Inflammatory macrophage treated with lipopolysaccharide for 1 hour (primary cell): ENCODE measurements at regions not wholly inside any gene's neighbourhood (a gene's known extent, or its start where the extent isn't known, plus 50 kb on each side); places are given as distances from the start of the nearest gene placed in this dataset.
A peak's percentile ranks its signal among the peaks of the same experiment; 100 is the strongest.
"Not testable (repeated sequence)": the region's sequence is repeated elsewhere in the genome, so short reads cannot be mapped to it uniquely, and the experiment has no call there.

Experiments
- DNase-seq, 2 donors: peaks; one replicate each; pipeline ENCODE4 v3.0.0-alpha.2; 2020 to 2022

DNA sequence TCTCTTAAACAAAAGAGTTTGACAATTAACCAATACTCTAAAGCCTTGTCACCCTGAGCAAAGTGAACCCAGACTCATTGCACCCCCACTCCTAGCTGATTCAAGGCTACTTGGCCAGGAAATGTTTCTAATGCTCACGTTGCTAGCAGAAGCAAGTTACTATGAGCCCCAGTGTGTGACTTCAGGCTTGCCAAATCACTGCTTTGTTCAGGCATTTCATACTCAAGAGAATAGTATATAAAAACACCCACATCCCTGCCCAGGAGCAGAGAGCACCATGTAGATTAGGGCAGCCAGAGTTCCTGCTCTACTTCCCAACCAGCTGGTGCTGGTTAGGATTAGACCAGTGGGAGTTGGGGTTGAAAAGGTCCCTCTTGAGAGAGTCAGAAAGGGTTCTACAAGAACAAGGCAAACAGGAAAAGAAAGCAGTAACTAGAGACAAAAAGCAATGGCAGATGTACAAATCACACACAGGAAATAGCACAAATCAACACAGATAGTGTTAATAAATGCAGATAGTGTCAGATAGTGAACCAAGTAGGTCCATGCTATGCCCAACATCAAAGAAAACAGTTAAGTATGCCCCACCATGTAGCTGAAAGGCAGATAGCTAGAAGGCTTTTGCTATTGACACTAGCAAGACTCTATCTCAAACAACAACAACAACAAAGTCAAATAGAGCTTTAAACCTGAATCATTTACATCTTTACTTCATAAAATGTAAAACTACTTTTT, 314.3 kb downstream of the GOLGA6L6 start:
- not testable (repeated sequence) for DNase-seq

GRCh38 chr15:20226531-20226930, 315.1 kb downstream of the GOLGA6L6 start:
- DNase-seq: not testable (repeated sequence)

DNA sequence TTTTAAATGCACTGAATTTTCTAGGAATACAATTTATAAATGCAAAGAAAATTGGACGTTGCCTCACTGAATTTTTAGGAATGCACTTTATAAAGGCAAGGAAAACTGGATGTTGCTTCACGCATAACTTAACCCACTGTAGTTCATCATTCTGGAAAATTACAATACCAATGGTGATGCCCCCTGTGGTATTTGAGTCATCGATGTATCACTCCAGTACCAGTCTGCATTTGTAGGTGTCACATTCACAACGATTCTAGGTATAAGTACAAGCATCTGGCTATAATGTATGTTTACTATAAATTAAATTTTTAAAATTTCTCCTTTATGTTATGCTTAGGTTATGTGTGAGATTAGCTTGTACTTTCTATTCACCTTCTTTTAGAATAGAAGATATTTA, 320.5 kb downstream of the GOLGA6L6 start:
- DNase-seq: not testable (repeated sequence)

GRCh38 chr15:20219171-20219570, 322.4 kb downstream of the GOLGA6L6 start:
- DNase-seq: not testable (repeated sequence)

DNA sequence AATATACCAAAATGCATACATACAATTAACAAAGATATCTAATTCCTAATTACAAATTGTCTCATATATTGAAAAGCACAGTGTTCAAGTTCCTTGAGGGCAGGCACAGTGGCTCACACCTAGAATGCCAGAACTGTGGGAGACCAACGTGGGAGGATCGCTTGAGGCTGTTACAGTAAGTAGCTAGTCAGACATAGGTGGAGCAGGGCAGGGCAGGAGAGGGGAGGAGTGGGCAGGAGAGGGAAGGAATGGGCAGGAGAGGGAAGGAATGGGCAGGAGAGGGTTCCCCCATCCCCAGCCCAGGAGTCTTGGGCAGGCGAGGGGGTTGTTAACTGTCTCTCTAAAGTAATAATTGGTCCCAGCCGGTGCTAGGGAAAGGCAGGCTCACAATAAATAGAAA, 325.9 kb downstream of the GOLGA6L6 start:
- DNase-seq: not testable (repeated sequence)

DNA sequence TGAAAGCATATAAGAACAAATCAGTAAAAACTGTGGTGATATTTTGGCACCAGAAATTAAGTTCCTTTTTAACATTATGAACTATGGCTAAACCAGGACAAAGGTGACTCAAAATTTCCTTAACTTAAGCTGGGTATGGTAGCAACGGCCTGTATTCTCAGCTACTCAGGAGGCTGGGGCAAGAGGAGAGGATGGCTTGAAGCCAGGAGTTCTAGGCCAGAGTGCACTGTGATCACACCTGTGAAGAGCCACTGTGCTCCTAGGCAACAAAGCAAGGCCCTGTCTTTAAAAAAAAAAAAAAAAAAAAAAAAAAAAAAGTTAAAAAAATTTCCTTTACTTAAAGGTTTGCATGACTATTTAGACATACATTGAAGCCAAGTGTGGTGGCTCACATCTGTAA, 327.5 kb downstream of the GOLGA6L6 start:
- DNase-seq: not testable (repeated sequence)

GRCh38 chr15:20211508-20211907, 330.1 kb downstream of the GOLGA6L6 start:
- DNase-seq: not testable (repeated sequence)

GRCh38 chr15:20209973-20210372, 331.6 kb downstream of the GOLGA6L6 start:
- DNase-seq: not testable (repeated sequence)

DNA sequence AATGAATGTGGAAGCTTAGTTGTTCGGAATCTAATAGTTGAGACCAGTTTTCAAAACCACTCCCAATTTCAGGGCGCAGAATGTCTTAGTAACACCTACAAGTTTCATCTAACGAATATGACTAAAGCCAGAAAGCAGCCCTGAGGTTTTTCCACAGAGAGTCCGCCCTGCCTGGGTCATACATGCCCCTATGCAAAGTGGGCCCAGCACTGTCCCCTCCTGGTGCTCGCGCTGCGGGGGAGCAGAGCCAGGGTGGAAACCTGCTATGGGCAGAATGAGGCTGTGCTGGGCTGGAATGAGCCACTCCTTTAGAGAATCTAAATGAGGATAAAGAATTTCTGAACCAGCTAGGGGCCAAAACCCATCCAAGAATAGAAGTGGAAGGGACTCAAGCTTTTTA, 334.0 kb downstream of the GOLGA6L6 start:
- DNase-seq: not testable (repeated sequence)

GRCh38 chr15:20207198-20207597, 334.4 kb downstream of the GOLGA6L6 start:
- not testable (repeated sequence) for DNase-seq

DNA sequence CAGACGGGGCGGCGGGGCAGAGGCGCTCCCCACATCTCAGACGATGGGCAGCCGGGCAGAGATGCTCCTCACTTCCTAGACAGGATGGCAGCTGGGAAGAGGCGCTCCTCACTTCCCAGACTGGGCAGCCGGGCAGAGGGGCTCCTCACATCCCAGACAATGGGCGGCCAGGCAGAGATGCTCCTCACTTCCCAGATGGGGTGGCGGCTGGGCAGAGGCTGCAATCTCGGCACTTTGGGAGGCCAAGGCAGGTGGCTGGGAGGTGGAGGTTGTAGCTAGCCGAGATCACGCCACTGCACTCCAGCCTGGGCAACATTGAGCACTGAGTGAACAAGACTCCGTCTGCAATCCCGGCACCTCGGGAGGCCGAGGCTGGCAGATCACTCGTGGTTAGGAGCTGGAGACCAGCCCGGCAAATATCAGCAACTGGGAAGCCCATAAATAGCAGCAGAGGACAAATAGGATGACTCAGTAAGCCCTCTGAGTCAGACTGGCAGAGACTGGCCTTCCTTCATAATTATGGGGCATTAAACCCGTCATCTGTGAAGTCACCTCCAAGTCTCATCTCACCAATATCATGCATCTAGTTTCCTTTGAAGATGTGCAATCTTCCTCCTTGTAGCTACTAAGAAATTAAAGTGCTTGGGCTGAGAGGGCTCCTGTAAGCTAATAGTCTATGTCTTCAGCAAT, 337.3 kb downstream of the GOLGA6L6 start:
- not testable (repeated sequence) for DNase-seq

DNA sequence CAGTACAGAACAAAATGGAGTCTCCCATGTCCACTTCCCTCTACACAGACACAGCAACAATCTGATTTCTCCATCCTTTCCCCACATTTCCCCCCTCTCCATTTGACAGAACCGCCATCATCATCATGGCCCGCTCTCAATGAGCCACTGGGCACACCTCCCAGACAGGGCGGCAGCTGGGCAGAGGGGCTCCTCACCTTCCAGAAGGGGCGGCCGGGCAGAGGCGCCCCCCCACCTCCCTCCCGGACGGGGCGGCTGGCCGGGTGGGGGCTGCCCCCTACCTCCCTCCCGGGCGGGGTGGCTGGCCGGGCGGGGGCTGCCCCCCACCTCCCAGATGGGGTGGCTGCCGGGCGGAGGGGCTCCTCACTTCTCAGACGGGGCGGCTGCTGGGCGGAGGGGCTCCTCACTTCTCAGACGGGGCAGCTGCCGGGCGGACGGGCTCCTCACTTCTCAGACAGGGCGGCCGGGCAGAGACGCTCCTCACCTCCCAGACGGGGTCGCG, 337.9 kb downstream of the GOLGA6L6 start:
- DNase-seq: not testable (repeated sequence)

- DNase-seq: not testable (repeated sequence)
These were observed 346.9 kb downstream of the GOLGA6L6 start for GRCh38 chr15:20194591-20195198.

DNA sequence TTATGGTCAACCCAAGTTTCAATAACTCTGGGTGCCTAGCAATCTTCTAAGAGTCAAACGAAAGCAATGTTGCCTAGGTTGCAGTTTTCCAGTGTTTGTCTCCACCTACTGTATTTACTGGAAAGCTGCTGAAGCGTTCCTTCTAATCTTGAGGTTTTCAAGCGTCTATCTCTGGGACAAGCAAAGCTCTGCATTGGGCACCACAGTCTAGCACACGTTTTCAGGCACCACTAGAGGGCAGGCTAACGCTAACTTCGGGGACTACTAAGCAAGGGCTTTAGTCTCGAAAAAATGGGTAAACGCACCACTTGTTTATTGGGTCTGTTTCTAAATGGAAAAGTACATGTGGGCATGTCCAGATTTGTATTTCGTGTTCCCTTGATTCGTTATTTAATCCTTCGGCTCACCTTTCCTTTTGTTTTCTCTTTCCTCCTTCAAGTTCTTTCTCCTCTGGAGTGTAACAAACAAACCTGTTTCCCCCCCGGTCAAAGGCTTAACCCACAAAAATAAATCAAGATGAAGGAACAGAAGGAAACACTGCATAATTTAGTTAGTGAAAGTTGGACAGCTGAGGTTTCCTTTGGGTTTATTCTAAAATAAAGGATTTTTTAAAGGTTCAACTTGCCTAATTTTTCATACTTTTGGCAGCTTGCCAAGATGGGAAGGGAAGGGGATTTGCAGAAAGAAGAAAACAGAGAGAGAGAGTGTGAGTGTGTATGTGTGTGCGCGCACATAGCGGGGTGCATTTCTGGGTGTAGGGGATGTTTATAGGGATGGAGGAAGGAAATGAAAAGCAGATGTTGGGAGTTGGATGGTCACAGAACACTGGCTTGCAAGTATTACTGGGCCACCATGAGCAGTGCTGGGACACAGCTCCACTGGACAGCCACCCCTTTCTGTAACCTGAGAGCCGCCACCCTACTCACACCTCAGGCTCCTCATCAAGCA, 348.3 kb downstream of the GOLGA6L6 start:
- peak in 1 of 2 donors; percentile 15 for DNase-seq

DNA sequence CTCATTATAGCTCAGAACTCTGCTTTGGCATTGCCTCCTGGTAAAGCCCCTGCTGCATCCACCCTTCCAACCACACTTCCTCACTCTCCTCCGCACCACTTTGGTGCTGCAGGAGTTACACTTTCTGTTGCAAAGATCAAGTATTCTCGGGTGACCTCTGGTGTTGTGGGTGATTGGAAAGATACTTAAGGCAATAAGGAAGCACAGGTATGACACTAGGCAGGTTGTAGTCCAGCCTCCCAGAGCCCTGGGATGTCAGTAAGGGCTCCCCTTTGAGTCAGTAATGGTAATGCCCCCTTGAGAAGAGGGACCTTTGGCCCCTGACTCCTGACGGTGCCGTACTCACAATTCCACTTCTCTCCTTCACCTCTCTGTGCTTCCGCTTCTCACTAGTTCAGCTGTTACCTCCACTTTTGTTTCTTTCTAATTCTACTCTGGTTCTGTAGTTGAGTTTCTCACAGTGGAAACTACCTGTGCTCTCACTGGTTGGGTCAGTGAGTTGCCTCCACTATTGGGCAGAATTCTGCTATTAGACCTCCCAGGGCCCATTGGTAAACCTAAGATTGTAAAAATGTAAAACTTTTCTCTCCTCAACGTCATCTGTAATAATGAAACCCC, 350.0 kb downstream of the GOLGA6L6 start:
- DNase-seq: not testable (repeated sequence)

- DNase-seq: not testable (repeated sequence)
These were observed 353.0 kb downstream of the GOLGA6L6 start for GRCh38 chr15:20188611-20189010.

DNA sequence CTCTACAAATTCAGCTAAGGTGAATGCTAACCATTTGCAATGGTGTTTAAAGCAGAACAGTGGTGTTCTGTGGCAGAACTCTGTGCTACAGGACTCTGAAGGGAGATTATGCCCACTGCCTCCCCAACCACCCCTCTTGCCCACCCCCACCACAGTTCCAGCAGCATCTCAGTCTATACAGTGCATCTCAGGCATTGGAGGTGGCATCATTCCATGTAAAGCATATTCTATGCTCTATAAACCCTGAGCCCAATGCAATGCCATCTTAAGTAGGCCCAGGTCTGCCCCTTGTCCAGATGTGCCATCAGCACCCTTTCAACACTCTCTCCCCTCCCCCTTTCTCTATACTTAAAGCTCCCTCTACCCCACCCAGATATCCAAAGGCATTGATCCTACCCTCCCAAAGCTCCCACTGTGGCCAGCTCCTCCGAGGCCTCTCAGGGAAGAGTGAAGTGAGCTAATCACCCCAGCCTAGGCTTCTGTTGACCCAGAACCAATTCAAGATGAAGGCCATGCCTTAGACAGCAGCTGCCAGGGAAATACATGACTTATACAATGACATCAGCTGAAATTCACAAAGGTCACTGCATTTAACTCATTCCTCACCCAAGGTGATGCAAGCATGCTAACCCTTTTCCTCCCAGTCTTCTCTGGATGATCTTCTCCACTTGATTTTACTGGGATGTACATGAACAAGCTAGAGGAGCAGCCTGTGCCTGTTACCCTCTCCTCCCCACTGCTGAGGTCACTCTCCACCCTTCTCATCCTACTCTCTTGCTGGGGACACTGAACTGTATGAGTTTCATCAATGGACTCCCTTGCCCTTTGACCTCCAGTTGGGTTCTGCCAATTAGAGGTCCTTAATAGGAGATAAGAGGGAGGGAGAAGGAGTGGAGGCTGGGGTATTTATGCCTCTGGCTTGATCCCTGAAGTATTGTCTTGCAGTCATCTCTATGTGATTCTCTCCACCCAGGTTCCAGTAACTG, 353.9 kb downstream of the GOLGA6L6 start:
- not testable (repeated sequence) for DNase-seq

GRCh38 chr15:20184879-20185278, 356.7 kb downstream of the GOLGA6L6 start:
- not testable (repeated sequence) for DNase-seq

GRCh38 chr15:20168221-20168620, 373.4 kb downstream of the GOLGA6L6 start:
- not testable (repeated sequence) for DNase-seq

GRCh38 chr15:20153528-20153927, 388.1 kb downstream of the GOLGA6L6 start:
- DNase-seq: not testable (repeated sequence)
